ENCODE measurements at regions not wholly inside any gene's neighbourhood (a gene's known extent, or its start where the extent isn't known, plus 50 kb on each side); places are given as distances from the start of the nearest gene placed in this dataset.

DNA sequence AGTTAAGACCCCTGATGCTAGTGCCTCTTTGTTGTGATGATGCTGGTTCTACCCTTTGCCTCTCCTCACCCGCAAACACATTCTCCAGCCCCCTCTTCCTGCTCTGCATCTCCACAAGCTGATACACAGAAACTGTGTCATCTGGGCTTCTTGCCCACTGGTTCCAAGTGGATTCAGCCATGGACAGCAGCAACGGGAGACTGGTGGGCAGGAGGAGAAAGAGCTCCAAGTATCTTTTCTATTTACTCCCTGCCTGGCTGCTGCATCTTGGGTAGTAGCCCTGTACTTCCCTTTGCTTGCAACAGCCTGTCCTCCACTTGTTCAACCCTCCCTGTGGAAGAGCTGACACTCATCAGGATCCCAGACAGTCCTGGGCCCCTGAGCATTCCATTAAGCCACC is 655.1 kb upstream of the RAB6C start:
- Mint-ChIP-seq H3K36me3 (ENCODE audit: unreplicated experiment) (peaks cover 5% of the 10 kb centered on the region), H3K4me3 (ENCODE audit: unreplicated experiment) (no peak overlapping the region), H3K27me3 (ENCODE audit: unreplicated experiment) (peaks cover 5% of the 10 kb centered on the region), H3K9me3 (ENCODE audit: unreplicated experiment) (peaks cover 7% of the 10 kb centered on the region), H3K27ac (ENCODE audit: unreplicated experiment) (peak overlapping the region; percentile 45), H3K4me1 (ENCODE audit: low read depth, unreplicated experiment) (peaks cover 27% of the 10 kb centered on the region)
- TF ChIP-seq, protein P1, sequence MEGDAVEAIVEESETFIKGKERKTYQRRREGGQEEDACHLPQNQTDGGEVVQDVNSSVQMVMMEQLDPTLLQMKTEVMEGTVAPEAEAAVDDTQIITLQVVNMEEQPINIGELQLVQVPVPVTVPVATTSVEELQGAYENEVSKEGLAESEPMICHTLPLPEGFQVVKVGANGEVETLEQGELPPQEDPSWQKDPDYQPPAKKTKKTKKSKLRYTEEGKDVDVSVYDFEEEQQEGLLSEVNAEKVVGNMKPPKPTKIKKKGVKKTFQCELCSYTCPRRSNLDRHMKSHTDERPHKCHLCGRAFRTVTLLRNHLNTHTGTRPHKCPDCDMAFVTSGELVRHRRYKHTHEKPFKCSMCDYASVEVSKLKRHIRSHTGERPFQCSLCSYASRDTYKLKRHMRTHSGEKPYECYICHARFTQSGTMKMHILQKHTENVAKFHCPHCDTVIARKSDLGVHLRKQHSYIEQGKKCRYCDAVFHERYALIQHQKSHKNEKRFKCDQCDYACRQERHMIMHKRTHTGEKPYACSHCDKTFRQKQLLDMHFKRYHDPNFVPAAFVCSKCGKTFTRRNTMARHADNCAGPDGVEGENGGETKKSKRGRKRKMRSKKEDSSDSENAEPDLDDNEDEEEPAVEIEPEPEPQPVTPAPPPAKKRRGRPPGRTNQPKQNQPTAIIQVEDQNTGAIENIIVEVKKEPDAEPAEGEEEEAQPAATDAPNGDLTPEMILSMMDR (IDR thresholded peaks at IDR 0.05; ENCODE audit: partially characterized antibody, unreplicated experiment): no peak
- no peak for DNase-seq

DNA sequence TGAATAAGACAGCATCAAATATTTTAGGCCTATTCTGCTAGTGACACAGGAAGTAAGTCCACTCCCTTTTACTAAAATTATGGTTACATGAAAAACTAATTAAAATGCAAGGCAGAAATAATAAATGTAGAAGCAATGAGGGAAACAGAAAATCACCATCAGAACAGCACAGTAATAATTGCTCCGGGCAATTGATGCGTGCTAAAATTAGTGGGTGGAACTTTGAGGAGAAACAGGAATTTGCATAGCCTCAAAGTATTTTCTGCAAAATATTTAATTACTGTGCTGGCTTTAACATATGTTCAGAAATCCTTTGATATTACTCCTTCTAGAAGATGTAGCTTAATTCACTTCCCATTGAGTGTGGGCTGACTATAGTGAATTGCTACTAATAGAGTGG is 654.3 kb upstream of the RAB6C start:
- Mint-ChIP-seq H3K4me1 (ENCODE audit: low read depth, unreplicated experiment) (peaks cover 27% of the 10 kb centered on the region), H3K9me3 (ENCODE audit: unreplicated experiment) (peaks cover 5% of the 10 kb centered on the region), H3K27me3 (ENCODE audit: unreplicated experiment) (peaks cover 3% of the 10 kb centered on the region), H3K36me3 (ENCODE audit: unreplicated experiment) (peaks cover 7% of the 10 kb centered on the region), H3K27ac (ENCODE audit: unreplicated experiment) (no peak overlapping the region), H3K4me3 (ENCODE audit: unreplicated experiment) (no peak overlapping the region)
- TF ChIP-seq, protein P1 (IDR thresholded peaks at IDR 0.05; ENCODE audit: partially characterized antibody, unreplicated experiment): no peak
- no peak for DNase-seq

DNA sequence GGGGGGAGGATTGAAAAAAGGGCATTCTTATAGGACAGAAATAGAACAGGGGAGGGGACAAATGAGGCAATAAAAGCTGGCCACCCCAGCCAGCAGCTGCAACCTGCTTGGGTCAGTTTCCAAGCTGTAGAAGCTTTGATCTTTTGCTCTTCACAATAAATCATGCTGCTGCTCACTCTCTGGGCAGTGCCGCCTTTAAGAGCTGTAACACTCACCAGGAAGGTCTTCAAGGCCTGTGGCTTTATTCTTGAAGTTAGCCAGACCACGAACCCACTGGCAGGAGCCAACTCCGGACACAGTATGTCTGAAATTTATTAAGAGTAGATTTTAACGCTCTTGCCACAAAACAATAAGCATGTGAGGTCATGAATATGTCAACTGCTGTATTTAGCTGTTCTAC is 649.9 kb upstream of the RAB6C start:
- no peak for DNase-seq
- peaks cover 10% of the 10 kb centered on the region for H3K4me1 Mint-ChIP-seq (ENCODE audit: low read depth, unreplicated experiment)
- TF ChIP-seq, protein P1 (IDR thresholded peaks at IDR 0.05; ENCODE audit: partially characterized antibody, unreplicated experiment): no peak
- no peak overlapping the region for H3K4me3 Mint-ChIP-seq (ENCODE audit: unreplicated experiment)
- H3K36me3 Mint-ChIP-seq (ENCODE audit: unreplicated experiment): peaks cover 12% of the 10 kb centered on the region
- peaks cover 2% of the 10 kb centered on the region for H3K27me3 Mint-ChIP-seq (ENCODE audit: unreplicated experiment)
- H3K27ac Mint-ChIP-seq (ENCODE audit: unreplicated experiment): no peak overlapping the region
- no peaks in the 10 kb centered on the region for H3K9me3 Mint-ChIP-seq (ENCODE audit: unreplicated experiment)

DNA sequence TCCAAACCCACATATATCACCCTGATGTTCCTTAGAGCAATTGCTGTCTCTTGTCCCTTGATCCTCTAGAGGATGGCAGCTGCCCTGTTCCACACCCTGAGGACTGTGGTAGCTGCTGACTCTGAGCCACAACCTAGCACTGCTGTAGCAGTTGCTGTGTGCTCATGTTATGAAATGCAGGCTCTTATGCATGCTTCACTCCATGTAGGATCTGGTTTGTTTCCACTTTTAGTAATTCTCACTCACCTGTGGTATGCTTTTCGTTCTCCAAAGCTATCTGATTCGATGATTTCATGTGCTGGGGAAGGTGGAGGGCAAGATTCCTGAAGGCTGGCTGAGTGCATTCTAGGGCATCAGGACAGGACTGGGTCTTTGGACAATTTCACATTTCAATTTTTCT is 649.0 kb upstream of the RAB6C start:
- no peak for DNase-seq
- TF ChIP-seq, protein P1 (IDR thresholded peaks at IDR 0.05; ENCODE audit: partially characterized antibody, unreplicated experiment): no peak
- H3K4me1 Mint-ChIP-seq (ENCODE audit: low read depth, unreplicated experiment): peaks cover under 1% of the 10 kb centered on the region
- no peak overlapping the region for H3K4me3 Mint-ChIP-seq (ENCODE audit: unreplicated experiment)
- H3K27me3 Mint-ChIP-seq (ENCODE audit: unreplicated experiment): peaks cover 2% of the 10 kb centered on the region
- peaks cover 12% of the 10 kb centered on the region for H3K36me3 Mint-ChIP-seq (ENCODE audit: unreplicated experiment)
- H3K27ac Mint-ChIP-seq (ENCODE audit: unreplicated experiment): no peak overlapping the region
- no peaks in the 10 kb centered on the region for H3K9me3 Mint-ChIP-seq (ENCODE audit: unreplicated experiment)

DNA sequence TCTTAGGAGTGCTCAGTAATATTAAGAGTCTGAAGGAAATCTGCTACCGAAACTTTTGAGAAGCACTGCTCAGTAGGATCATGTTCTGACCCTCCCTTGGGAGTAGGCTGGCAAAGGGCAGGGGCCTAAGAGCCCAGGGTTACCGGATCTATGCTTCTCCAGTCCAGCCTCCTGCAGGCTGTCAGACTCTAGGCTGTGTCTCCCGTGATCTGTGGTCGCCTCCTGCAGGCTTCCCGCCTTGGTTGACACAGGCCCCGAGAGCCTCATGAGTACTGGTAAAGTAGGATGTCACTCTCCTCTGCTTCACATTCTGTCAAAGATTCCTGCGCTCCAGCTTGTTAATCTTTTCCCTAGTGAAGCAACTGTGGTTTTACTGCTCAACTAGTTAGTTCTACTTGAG is 647.8 kb upstream of the RAB6C start:
- DNase-seq: no peak
- TF ChIP-seq, protein P1 (IDR thresholded peaks at IDR 0.05; ENCODE audit: partially characterized antibody, unreplicated experiment): no peak
- no peak overlapping the region for H3K27ac Mint-ChIP-seq (ENCODE audit: unreplicated experiment)
- no peaks in the 10 kb centered on the region for H3K4me1 Mint-ChIP-seq (ENCODE audit: low read depth, unreplicated experiment)
- no peak overlapping the region for H3K4me3 Mint-ChIP-seq (ENCODE audit: unreplicated experiment)
- H3K9me3 Mint-ChIP-seq (ENCODE audit: unreplicated experiment): no peaks in the 10 kb centered on the region
- H3K36me3 Mint-ChIP-seq (ENCODE audit: unreplicated experiment): peaks cover 17% of the 10 kb centered on the region
- peaks cover 2% of the 10 kb centered on the region for H3K27me3 Mint-ChIP-seq (ENCODE audit: unreplicated experiment)

All from glutamatergic neuron (in vitro differentiated cells).